ENCODE measurements at regions not wholly inside any gene's neighbourhood (a gene's known extent, or its start where the extent isn't known, plus 50 kb on each side); places are given as distances from the start of the nearest gene placed in this dataset.

DNA sequence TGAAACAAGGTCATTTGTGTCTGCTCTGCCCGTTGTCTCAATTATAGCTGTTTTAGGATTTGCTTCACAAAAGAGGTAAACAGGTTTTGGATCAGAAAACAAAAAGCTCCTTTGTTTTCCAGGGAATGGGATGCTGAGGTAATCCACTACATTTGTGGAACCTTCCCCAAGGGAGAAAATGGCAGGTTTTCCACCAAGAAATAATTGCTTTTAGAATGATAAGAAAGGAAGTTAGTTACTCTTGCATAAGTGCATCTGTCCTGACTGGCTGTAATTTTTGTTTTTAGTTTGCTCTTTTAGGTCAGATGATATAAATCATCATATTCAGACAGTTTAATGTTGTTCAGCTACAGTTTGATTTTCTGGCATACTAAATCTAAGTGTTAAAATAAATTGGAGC lies 198.5 kb upstream of the COL8A1 start:
- DNase-seq (ENCODE audit: low read depth): no peak

DNA sequence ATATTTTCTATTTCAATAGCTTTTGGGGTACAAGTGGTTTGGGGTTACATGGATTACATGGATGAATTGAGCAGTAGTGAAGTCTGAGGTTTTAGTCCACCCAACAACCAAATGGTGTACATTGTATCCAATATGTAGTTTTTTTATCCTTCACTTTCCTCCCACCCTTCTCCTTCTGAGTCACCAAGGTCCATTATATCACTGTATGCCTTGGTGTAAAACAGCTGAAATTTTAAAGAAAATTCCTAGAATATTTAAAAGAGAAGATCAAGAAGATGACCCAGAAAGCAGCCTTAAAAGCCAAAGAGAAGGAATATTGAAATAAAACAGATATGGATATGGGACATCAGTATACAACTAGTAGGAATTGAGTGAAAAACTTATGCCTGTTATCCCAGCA lies 204.2 kb upstream of the COL8A1 start:
- no peak for DNase-seq (ENCODE audit: low read depth)

GRCh38 chr3:99430348-99431134 lies 207.9 kb upstream of the COL8A1 start:
- DNase-seq (ENCODE audit: low read depth): no peak

- no peak for DNase-seq (ENCODE audit: low read depth)
Observed at GRCh38 chr3:99429502-99429901, 208.9 kb upstream of the COL8A1 start.

- no peak for DNase-seq (ENCODE audit: low read depth)
Observed at GRCh38 chr3:99425930-99426329, 212.5 kb upstream of the COL8A1 start.

GRCh38 chr3:99419116-99419515 lies 219.3 kb upstream of the COL8A1 start:
- no peak for DNase-seq (ENCODE audit: low read depth)

GRCh38 chr3:99418709-99419108 lies 219.7 kb upstream of the COL8A1 start:
- no peak for DNase-seq (ENCODE audit: low read depth)

- no peak for DNase-seq (ENCODE audit: low read depth)
Observed at GRCh38 chr3:99418209-99418635, 220.2 kb upstream of the COL8A1 start.

GRCh38 chr3:99413504-99413903 lies 224.9 kb upstream of the COL8A1 start:
- peak; percentile 72 for DNase-seq (ENCODE audit: low read depth)

DNA sequence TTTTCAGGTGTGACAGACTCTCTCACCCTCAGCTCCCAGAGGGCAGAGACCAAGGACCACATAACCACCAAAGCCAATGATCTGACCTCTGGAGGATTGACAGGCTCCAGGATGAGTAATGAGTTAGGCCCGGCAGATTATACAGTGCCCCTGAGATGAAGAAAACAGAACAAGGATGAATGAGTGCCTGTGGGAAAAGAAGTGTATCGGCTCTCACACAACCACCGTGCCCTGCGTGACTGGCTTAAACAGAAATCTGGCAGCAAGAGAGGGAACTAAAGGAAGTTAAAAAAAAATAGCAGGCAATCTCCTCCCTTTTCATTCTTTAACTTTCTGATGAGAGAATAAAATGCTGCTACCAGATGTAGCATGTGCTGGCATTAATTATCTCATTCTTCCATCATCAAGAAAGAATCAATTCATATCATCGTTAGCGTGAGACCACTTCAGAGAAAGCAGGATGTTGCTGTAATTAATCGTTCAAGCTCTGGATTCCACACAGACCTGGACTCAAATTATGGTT lies 227.5 kb upstream of the COL8A1 start:
- DNase-seq (ENCODE audit: low read depth): peak; percentile 75

- DNase-seq (ENCODE audit: low read depth): no peak
Observed at GRCh38 chr3:99409961-99410360, 228.4 kb upstream of the COL8A1 start.

DNA sequence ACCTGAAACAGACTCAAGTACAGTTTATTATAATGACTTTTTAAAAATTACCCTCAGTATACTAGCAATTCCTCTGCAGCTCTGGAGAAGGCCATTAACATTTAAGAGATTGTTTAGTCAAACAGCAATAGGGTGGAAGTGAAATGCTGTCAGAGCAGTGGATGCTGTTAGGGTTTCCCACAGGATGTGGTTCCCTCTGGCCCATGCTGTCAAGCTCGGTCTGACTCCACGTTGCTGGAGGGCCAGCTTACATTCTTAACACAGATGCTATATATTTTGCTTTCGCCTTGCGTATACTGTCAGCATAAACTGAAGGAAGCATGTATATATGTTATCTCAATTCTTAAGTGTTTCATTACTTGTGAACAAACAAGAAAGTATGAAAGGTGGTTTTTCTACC lies 231.1 kb upstream of the COL8A1 start:
- no peak for DNase-seq (ENCODE audit: low read depth)

GRCh38 chr3:99402755-99403154 lies 235.6 kb upstream of the COL8A1 start:
- DNase-seq (ENCODE audit: low read depth): no peak

DNA sequence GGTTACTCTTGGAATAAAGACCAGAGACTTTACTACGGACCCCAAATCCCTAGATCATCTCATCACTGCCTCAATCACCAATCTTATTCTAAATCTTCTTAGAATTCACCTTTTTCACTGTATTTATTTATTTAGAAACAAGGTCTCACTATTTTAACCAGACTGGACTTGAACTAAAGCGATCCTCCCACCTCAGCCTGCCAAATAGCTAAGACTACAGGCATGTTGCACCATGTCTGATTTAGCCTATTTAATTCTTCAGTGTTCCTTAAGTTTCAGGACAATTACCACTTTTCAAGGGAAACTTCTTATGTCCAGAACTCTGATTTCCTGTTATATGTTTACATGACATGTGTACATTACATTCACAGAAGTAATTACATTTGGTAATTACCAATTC lies 238.0 kb upstream of the COL8A1 start:
- no peak for DNase-seq (ENCODE audit: low read depth)

- DNase-seq (ENCODE audit: low read depth): no peak
Observed at GRCh38 chr3:99396651-99397275, 241.6 kb upstream of the COL8A1 start.

- DNase-seq (ENCODE audit: low read depth): peak; percentile 89
Observed at GRCh38 chr3:99394831-99395778, 243.3 kb upstream of the COL8A1 start.

- no peak for DNase-seq (ENCODE audit: low read depth)
Observed at GRCh38 chr3:99393961-99394360, 244.4 kb upstream of the COL8A1 start.

GRCh38 chr3:99388780-99389179 lies 249.6 kb upstream of the COL8A1 start:
- no peak for DNase-seq (ENCODE audit: low read depth)

DNA sequence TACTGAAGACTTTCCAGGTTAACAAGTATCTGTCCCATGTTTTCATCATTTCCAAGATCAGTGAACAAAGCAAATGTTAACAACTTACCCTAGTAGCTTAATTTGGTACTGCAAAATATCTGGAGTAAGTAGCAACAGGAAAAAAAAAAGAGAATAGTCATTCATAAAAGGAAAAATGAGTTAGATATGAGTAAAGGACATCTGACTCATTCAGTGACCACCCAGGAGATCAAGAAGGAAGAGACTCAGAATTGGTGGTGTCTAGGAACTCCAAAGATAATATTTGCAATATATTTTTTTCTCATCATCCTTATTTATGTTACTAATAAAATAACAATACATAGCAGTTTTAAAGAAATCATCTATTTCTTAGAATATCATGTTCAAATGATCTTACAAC lies 253.8 kb upstream of the COL8A1 start:
- no peak for DNase-seq (ENCODE audit: low read depth)

DNA sequence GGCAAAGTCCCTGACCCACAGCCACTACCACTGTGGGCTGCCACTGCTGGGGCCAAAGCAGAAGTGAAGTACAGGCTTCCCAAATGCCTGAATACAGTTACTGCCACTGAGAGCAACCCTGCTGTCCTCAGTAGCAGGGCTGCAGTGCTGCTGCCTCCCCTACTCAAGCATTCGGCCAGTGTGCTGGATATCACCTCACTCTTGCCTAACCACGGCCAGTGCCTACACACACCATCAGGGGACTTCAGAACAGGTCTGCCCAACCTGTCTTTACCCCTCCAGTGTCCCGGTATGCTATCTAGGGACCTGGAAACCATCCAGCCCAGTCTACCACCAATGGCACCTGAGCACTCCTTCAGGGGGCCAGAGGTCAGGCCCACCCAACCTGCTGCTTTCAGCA lies 261.5 kb upstream of the COL8A1 start:
- no peak for DNase-seq (ENCODE audit: low read depth)

- DNase-seq (ENCODE audit: low read depth): no peak
Observed at GRCh38 chr3:99373846-99374210, 264.6 kb upstream of the COL8A1 start.

GRCh38 chr3:99373088-99373845 lies 265.1 kb upstream of the COL8A1 start:
- DNase-seq (ENCODE audit: low read depth): no peak
